Activated B cell treated with CpG ODN at 0.5 μM for 24 hours (primary cell): ENCODE measurements at regions not wholly inside any gene's neighbourhood (a gene's known extent, or its start where the extent isn't known, plus 50 kb on each side); places are given as distances from the start of the nearest gene placed in this dataset.

Source experiments
- ATAC-seq: fragments of 200-7000 bp; cut with Tn5 transposase; one replicate; pipeline ENCODE4 v1.10.0; 2021; ENCODE audit warnings: low read depth, mild to moderate bottlenecking, moderate library complexity
- CTCF ChIA-PET: fragments of 350-600 bp; sonication (Branson Sonifier 250); formaldehyde crosslinking; loops from one replicate; lab custom pipeline; 2021; ENCODE audit warnings: antibody characterized with exemption; lab: Charles Lee
- POLR2A ChIA-PET: fragments of 350-600 bp; sonication (Branson Sonifier 250); formaldehyde crosslinking; loops from one replicate; lab custom pipeline; 2021; ENCODE audit warnings: antibody characterized with exemption; lab: Charles Lee
- DNase-seq: peaks from one replicate; pipeline ENCODE4 v3.0.0; 2022
- H3K27ac Mint-ChIP-seq: one replicate; pipeline ENCODE4 v1.8.0; 2020; ENCODE audit warnings: mixed read lengths
- H3K27me3 Mint-ChIP-seq: one replicate; pipeline ENCODE4 v1.8.0; 2021; ENCODE audit warnings: mixed read lengths
- H3K36me3 Mint-ChIP-seq: one replicate; pipeline ENCODE4 v1.8.0; 2021; ENCODE audit warnings: low read depth, mixed read lengths
- H3K4me1 Mint-ChIP-seq: one replicate; pipeline ENCODE4 v1.8.0; 2021; ENCODE audit warnings: mixed read lengths
- H3K4me3 Mint-ChIP-seq: one replicate; pipeline ENCODE4 v1.8.0; 2020; ENCODE audit warnings: mild to moderate bottlenecking, mixed read lengths
- H3K9me3 Mint-ChIP-seq: one replicate; pipeline ENCODE4 v1.8.0; 2020; ENCODE audit warnings: mixed read lengths
- intact Hi-C: fragments of 100-400 bp; cut with micrococcal nuclease; formaldehyde crosslinking; loops from one replicate; pipeline ENCODE4 v1.15.1; 2024
- TF ChIP-seq, protein P1 (sequence below): fragments of 200-600 bp; IDR thresholded peaks from one replicate; pipeline ENCODE4 v1.8.0; 2022; ENCODE audit warnings: antibody characterized with exemption, mild to moderate bottlenecking

DNA sequence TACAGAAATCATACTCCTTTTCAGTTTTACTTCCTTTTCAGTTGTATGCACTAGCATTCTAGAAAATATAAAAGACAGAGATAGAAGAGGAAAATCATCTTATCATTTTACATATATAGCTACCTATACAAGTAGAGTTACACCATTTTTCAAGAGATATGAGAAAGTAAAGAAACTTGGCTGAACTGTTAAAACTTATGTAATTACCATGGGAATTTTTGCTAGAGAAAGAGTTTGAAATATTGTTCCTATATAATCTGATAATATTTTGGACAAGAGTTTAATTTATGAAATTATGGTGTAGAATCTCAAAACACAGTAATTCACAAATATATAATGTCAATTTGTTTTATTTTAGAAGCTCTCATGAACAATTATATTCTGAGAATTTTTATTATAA lies 180.8 kb downstream of the PLPPR4 start:
- POLR2A ChIA-PET = no interaction called here
- H3K4me1 Mint-ChIP-seq = no peaks in the 10 kb centered on the region

DNA sequence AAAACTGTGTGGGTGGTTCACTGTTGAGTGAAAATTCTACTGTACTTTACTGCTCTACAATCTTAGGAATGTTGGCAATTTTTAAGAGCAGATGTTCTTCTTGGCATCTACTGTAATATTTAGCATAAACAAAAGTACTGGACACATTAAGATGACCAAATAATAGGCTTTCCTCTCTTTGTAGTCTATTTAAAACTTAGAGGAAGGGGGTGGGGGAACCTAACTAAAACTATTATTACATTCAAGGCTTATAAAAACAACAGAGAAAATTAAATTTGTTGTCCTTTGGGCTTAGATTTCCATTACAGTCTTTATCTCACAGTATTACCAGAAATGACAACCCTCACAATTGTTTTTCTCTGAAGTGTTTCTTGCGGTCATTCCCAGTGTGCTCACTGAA lies 181.2 kb downstream of the PLPPR4 start:
- ChIA-PET POLR2A (no interaction called here), CTCF (no interaction called here)
- Mint-ChIP-seq H3K27ac (no peak overlapping the region), H3K36me3 (no peaks in the 10 kb centered on the region), H3K27me3 (no peaks in the 10 kb centered on the region), H3K4me1 (no peaks in the 10 kb centered on the region), H3K9me3 (no peaks in the 10 kb centered on the region), H3K4me3 (no peak overlapping the region)
- ATAC-seq (no peak), DNase-seq (no peak)
- TF ChIP-seq, protein P1, sequence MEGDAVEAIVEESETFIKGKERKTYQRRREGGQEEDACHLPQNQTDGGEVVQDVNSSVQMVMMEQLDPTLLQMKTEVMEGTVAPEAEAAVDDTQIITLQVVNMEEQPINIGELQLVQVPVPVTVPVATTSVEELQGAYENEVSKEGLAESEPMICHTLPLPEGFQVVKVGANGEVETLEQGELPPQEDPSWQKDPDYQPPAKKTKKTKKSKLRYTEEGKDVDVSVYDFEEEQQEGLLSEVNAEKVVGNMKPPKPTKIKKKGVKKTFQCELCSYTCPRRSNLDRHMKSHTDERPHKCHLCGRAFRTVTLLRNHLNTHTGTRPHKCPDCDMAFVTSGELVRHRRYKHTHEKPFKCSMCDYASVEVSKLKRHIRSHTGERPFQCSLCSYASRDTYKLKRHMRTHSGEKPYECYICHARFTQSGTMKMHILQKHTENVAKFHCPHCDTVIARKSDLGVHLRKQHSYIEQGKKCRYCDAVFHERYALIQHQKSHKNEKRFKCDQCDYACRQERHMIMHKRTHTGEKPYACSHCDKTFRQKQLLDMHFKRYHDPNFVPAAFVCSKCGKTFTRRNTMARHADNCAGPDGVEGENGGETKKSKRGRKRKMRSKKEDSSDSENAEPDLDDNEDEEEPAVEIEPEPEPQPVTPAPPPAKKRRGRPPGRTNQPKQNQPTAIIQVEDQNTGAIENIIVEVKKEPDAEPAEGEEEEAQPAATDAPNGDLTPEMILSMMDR = no peak
- intact Hi-C loops = no loop called here

More for the DNA sequence above, 180.8 kb downstream of the PLPPR4 start:
- Mint-ChIP-seq H3K27ac (no peak overlapping the region), H3K27me3 (no peaks in the 10 kb centered on the region), H3K9me3 (no peaks in the 10 kb centered on the region), H3K4me3 (no peak overlapping the region), H3K36me3 (no peaks in the 10 kb centered on the region)
- CTCF ChIA-PET = no interaction called here
- intact Hi-C loops = no loop called here
- DNase-seq = no peak
- ATAC-seq = no peak
- TF ChIP-seq, protein P1 = no peak

DNA sequence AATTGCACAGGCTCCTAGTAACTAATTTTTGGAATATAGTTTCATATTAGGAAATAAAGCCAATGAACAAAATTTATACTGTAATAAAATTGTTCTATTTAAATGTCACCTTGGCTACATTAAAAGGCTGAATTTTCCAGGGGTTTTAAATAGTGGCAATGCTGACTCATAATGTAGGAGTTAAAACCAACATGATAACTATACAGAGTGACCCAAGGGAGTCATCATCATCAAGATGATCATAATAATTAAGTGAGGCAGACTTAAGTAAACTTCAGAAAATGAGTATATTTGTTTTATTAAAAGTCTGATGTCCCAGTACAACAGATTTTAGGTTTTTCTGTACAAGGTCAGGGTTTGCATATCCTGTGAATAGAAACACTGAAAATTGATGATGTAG lies 183.4 kb downstream of the PLPPR4 start:
- H3K27ac Mint-ChIP-seq = no peak overlapping the region
- CTCF ChIA-PET = no interaction called here

DNA sequence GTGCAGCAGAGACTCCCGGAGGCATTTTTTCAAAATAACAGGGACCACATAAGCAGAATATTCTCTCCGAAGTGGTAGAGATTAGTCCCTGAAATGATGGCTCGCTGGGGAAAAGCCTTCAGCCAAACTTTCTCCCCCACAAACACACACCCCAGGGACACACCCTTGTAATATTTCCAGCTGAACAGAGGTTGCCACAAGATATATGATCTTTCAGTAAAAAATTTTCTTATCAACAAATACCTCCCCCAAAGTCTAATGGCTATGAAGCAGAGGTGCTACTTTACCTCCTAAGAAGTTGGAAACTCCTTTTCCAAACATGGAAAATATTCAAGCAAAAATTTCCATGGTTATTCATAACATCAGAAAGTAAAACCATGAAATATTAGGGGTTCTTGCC lies 190.2 kb upstream of the PALMD start:
- no peak for ATAC-seq
- H3K27ac Mint-ChIP-seq = no peak overlapping the region
- DNase-seq = no peak
- no peaks in the 10 kb centered on the region for H3K36me3 Mint-ChIP-seq
- intact Hi-C loops = no loop called here
- ChIA-PET CTCF (no interaction called here), POLR2A (no interaction called here)
- no peaks in the 10 kb centered on the region for H3K4me1 Mint-ChIP-seq
- H3K4me3 Mint-ChIP-seq = no peak overlapping the region
- TF ChIP-seq, protein P1 = no peak
- H3K9me3 Mint-ChIP-seq = no peaks in the 10 kb centered on the region
- H3K27me3 Mint-ChIP-seq = no peaks in the 10 kb centered on the region

More for the DNA sequence above, 183.4 kb downstream of the PLPPR4 start:
- Mint-ChIP-seq H3K9me3 (no peaks in the 10 kb centered on the region), H3K36me3 (no peaks in the 10 kb centered on the region), H3K4me1 (no peaks in the 10 kb centered on the region), H3K27me3 (no peaks in the 10 kb centered on the region), H3K4me3 (no peak overlapping the region)
- TF ChIP-seq, protein P1 = no peak
- intact Hi-C loops = no loop called here
- POLR2A ChIA-PET = no interaction called here
- no peak for DNase-seq
- ATAC-seq = no peak

DNA sequence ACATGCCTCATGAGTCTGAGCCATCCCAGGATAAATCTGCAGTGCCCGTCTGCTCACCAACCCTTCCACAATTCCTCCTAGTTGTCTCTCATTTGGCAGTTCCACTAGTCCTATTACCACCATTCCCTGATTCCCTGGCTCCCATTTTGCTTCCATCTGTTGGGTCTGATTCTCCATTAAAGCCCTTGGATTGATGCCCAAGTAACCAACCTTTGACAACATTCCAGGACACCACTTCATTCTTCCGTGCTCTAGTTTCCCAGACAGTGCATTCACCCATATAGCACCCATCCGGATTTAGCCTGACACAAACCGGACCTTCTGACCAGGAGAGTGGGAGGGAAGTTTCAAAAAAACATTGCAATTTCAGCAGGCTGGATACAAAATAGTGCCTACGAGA lies 189.4 kb upstream of the PALMD start:
- DNase-seq (no peak), ATAC-seq (no peak)
- H3K36me3 Mint-ChIP-seq = no peaks in the 10 kb centered on the region
- no peaks in the 10 kb centered on the region for H3K27me3 Mint-ChIP-seq
- ChIA-PET CTCF (no interaction called here), POLR2A (no interaction called here)
- TF ChIP-seq, protein P1 = no peak
- H3K9me3 Mint-ChIP-seq = no peaks in the 10 kb centered on the region
- intact Hi-C loops = no loop called here
- no peak overlapping the region for H3K4me3 Mint-ChIP-seq
- H3K4me1 Mint-ChIP-seq = no peaks in the 10 kb centered on the region
- no peak overlapping the region for H3K27ac Mint-ChIP-seq
